OCI-LY7 (cell line): ENCODE measurements at regions not wholly inside any gene's neighbourhood (a gene's known extent, or its start where the extent isn't known, plus 50 kb on each side); places are given as distances from the start of the nearest gene placed in this dataset.
A peak's percentile ranks its signal among the peaks of the same experiment; 100 is the strongest.

ENCODE experiments used
- BruUV-seq: library from RNA; stranded (reverse); fragments of 400-500 nt; replicated peaks from 2 replicates; lab custom pipeline; 2021; lab: Mats Ljungman, UMichigan
- CTCF ChIA-PET: fragments of 300-600 bp; sonication (Branson Sonifier 250); formaldehyde crosslinking; loops from one replicate; lab custom pipeline; 2022; ENCODE audit warnings: antibody characterized with exemption; ENCODE audit not compliant: unreplicated experiment; lab: Charles Lee
- POLR2A ChIA-PET: fragments of 300-600 bp; sonication (Branson Sonifier 250); formaldehyde crosslinking; loops from one replicate; lab custom pipeline; 2022; ENCODE audit warnings: antibody characterized with exemption; lab: Charles Lee
- DNase-seq: peaks from one replicate; pipeline ENCODE4 v3.0.0-alpha.2; 2015; ENCODE audit warnings: low spot score
- H2AFZ ChIP-seq: fragments of 200-600 bp; sonication (generic), shearing (Covaris generic); 2 replicates; pipeline ENCODE4 v1.6.1; 2014; ENCODE audit warnings: mild to moderate bottlenecking, antibody characterized with exemption, low read length, moderate library complexity
- H3K27ac ChIP-seq: fragments of 200-600 bp; sonication (generic); 2 replicates; pipeline ENCODE4 v1.5.1; 2014; ENCODE audit warnings: mixed run types, low read depth, mild to moderate bottlenecking, moderate library complexity, low read length, inconsistent platforms; ENCODE audit not compliant: poor library complexity, severe bottlenecking
- H3K36me3 ChIP-seq: fragments of 200-600 bp; sonication (generic); 2 replicates; pipeline ENCODE4 v1.6.1; 2014; ENCODE audit warnings: mild to moderate bottlenecking, antibody characterized with exemption, low read length, moderate library complexity, mixed read lengths; ENCODE audit not compliant: insufficient read depth
- H3K4me1 ChIP-seq: fragments of 200-600 bp; sonication (generic); 2 replicates; pipeline ENCODE4 v1.5.1; 2014; ENCODE audit warnings: mild to moderate bottlenecking, low read length; ENCODE audit not compliant: insufficient read depth, poor library complexity, severe bottlenecking
- H3K4me2 ChIP-seq: fragments of 200-600 bp; sonication (generic); 2 replicates; pipeline ENCODE4 v1.6.1; 2014; ENCODE audit warnings: mild to moderate bottlenecking, low read length
- H3K4me3 ChIP-seq: fragments of 200-600 bp; sonication (generic); 2 replicates; pipeline ENCODE4 v1.5.1; 2014; ENCODE audit warnings: mild to moderate bottlenecking, low read depth, low read length; ENCODE audit not compliant: poor library complexity, severe bottlenecking
- H3K79me2 ChIP-seq: fragments of 200-600 bp; sonication (generic); 2 replicates; pipeline ENCODE4 v1.6.1; 2016; ENCODE audit warnings: low read depth, mild to moderate bottlenecking, low read length, moderate library complexity, mixed read lengths; ENCODE audit not compliant: insufficient read depth
- H3K9me2 ChIP-seq: fragments of 200-600 bp; sonication (generic); 2 replicates; pipeline ENCODE4 v1.6.1; 2016; ENCODE audit warnings: mild to moderate bottlenecking, low read length, mixed read lengths; ENCODE audit not compliant: insufficient read depth
- H3K9me3 ChIP-seq: fragments of 200-600 bp; sonication (generic); 2 replicates; pipeline ENCODE4 v1.6.1; 2014; ENCODE audit warnings: mild to moderate bottlenecking, mixed run types, low read length, mixed read lengths
- H4K20me1 ChIP-seq: fragments of 200-600 bp; sonication (generic); 2 replicates; pipeline ENCODE4 v1.6.1; 2014; ENCODE audit warnings: mild to moderate bottlenecking, antibody characterized with exemption, low read length, moderate library complexity, mixed read lengths; ENCODE audit not compliant: insufficient read depth
- CTCF ChIP-seq: fragments of 200-600 bp; sonication (generic); conservative IDR thresholded peaks from 2 replicates; pipeline ENCODE4 v1.5.1; 2014; ENCODE audit warnings: mild to moderate bottlenecking, antibody characterized with exemption, low read length, moderate library complexity, mixed read lengths
- EZH2phosphoT487 ChIP-seq: fragments of 200-600 bp; sonication (generic); IDR thresholded peaks from 2 replicates; pipeline ENCODE4 v1.6.1; 2018; ENCODE audit warnings: low read depth, borderline replicate concordance, mild to moderate bottlenecking, mixed run types, antibody characterized with exemption, low read length, moderate library complexity, mixed read lengths
- intact Hi-C: fragments of 100-400 bp; cut with micrococcal nuclease; formaldehyde crosslinking; loops from one replicate; pipeline ENCODE4 v1.10.0; 2022; ENCODE audit not compliant: unreplicated experiment

- POLR2A ChIA-PET = interaction anchor here (0.7 to 1.7 kb wide), 5 partner anchors 9 to 107 kb away, joined by 3 to 11 read pairs (median 3); no protein-coding TSS in a partner anchor
- no peaks in the 10 kb centered on the region for H3K9me2 ChIP-seq
- no peaks in the 10 kb centered on the region for H3K4me1 ChIP-seq
- no peaks in the 10 kb centered on the region for H4K20me1 ChIP-seq
- no peak overlapping the region for H3K4me2 ChIP-seq
- BruUV-seq = no TSS peak
- H3K79me2 ChIP-seq = no peaks in the 10 kb centered on the region
- DNase-seq = no peak
- no peak overlapping the region for H3K27ac ChIP-seq
- CTCF ChIA-PET = no interaction called here
- no peak overlapping the region for H2AFZ ChIP-seq
- intact Hi-C loops = no loop called here
- TF ChIP-seq EZH2phosphoT487 = no peak
- TF ChIP-seq CTCF = peak; percentile 28
- no peaks in the 10 kb centered on the region for H3K36me3 ChIP-seq
- no peaks in the 10 kb centered on the region for H3K9me3 ChIP-seq
- no peak overlapping the region for H3K4me3 ChIP-seq
Observed at GRCh38 chr12:90407841-90408240, 547.1 kb downstream of the CCER1 start.

GRCh38 chr12:90404071-90404470, 550.9 kb downstream of the CCER1 start:
- intact Hi-C loops = no loop called here
- Histone ChIP-seq H3K9me3 (no peaks in the 10 kb centered on the region), H3K36me3 (no peaks in the 10 kb centered on the region), H3K4me2 (no peak overlapping the region), H2AFZ (no peak overlapping the region), H3K79me2 (no peaks in the 10 kb centered on the region), H3K27ac (no peak overlapping the region), H3K9me2 (no peaks in the 10 kb centered on the region), H3K4me3 (no peak overlapping the region), H4K20me1 (no peaks in the 10 kb centered on the region), H3K4me1 (no peaks in the 10 kb centered on the region)
- ChIA-PET POLR2A (no interaction called here), CTCF (no interaction called here)
- DNase-seq = no peak
- BruUV-seq = no TSS peak
- TF ChIP-seq CTCF (no peak), EZH2phosphoT487 (no peak)

GRCh38 chr12:90401185-90401584, 553.8 kb downstream of the CCER1 start:
- CTCF ChIA-PET = no interaction called here
- DNase-seq = no peak
- BruUV-seq = no TSS peak
- H3K79me2 ChIP-seq = no peaks in the 10 kb centered on the region
- no peaks in the 10 kb centered on the region for H3K9me3 ChIP-seq
- no peak overlapping the region for H3K4me2 ChIP-seq
- H2AFZ ChIP-seq = no peak overlapping the region
- no peak overlapping the region for H3K27ac ChIP-seq
- POLR2A ChIA-PET = interaction anchor here (0.7 to 0.9 kb wide), 2 partner anchors 22 to 851 kb away, joined by 3 read pairs; no protein-coding TSS in a partner anchor
- H3K4me1 ChIP-seq = no peaks in the 10 kb centered on the region
- no peak overlapping the region for H3K4me3 ChIP-seq
- H3K9me2 ChIP-seq = no peaks in the 10 kb centered on the region
- no peaks in the 10 kb centered on the region for H3K36me3 ChIP-seq
- intact Hi-C loops = no loop called here
- H4K20me1 ChIP-seq = no peaks in the 10 kb centered on the region
- TF ChIP-seq CTCF (no peak), EZH2phosphoT487 (no peak)
